GM21360 (cell line): ENCODE measurements at regions not wholly inside any gene's neighbourhood (a gene's known extent, or its start where the extent isn't known, plus 50 kb on each side); places are given as distances from the start of the nearest gene placed in this dataset.
"Not testable (repeated sequence)": the region's sequence is repeated elsewhere in the genome, so short reads cannot be mapped to it uniquely, and the experiment has no call there.

ENCODE experiments used
- ATAC-seq: cut with Tn5 transposase; IDR thresholded peaks from one replicate; pipeline ENCODE4 v1.9.1; 2021; ENCODE audit warnings: mild to moderate bottlenecking, moderate library complexity; ENCODE audit not compliant: unreplicated experiment

DNA sequence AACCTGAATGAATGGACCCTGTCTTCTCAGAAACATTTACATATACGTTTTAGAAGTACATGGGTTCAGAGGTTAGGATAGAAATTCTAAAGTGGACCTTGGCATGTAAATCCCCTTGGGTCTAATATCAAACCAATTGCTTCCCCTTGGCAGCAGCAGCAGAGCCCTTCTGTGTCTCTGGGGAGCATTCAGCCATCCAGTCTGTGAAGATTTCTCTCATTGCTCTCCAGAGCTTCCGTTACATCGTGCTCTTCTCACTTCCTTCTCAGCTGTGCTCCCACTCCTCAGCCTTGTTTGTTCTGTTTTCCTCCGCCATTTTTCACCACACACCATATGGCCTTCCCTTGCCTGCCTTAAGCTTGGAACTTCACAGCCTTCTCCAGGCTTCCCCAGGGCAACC, 61.5 kb upstream of the ATP1B1 start:
- ATAC-seq, result peak; percentile 43

- no peak for ATAC-seq
These were observed 59.8 kb upstream of the ATP1B1 start for GRCh38 chr1:169046671-169047070.

DNA sequence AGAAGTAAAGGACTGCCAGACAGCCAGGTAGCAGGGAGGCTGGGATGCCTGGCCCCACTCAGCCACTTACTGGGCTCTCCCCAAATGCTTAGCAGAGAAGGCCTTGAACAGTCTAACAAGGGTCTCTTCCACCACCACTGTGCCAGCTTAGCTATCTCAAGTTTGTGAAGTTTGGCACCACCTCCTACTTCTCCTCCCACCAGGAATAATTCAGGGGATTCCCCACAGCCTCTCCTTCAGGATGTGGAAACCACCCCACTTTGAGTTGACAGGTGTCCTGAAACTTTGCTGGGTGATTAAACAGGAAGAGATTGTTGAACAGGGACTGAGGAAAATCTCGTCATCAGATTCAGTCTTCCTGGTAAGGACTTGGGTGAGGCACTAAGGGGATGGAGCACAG, 59.4 kb upstream of the ATP1B1 start:
- ATAC-seq, result no peak

DNA sequence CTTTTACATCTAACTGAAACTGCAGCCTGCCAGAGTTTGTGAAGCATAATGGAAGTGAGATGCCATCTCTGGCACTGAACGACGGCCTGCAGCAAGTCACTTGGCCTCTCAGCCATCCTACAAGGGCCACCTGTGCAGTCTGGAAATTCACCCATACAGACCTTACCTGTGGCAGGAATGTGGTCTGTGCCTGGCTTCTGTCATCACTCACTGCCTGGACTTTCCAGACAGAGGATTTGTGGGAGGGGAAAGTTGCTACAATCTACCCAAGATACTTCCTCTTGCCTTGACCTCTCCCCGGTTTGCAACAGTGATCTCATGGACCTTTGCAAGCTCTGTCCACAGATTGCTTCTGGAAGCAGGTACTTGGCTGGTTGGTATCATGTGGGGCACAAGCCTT, 58.4 kb upstream of the ATP1B1 start:
- ATAC-seq, result no peak

GRCh38 chr1:169049258-169049938, 57.1 kb upstream of the ATP1B1 start:
- no peak for ATAC-seq

GRCh38 chr1:169051171-169051570, 55.3 kb upstream of the ATP1B1 start:
- ATAC-seq, result no peak

DNA sequence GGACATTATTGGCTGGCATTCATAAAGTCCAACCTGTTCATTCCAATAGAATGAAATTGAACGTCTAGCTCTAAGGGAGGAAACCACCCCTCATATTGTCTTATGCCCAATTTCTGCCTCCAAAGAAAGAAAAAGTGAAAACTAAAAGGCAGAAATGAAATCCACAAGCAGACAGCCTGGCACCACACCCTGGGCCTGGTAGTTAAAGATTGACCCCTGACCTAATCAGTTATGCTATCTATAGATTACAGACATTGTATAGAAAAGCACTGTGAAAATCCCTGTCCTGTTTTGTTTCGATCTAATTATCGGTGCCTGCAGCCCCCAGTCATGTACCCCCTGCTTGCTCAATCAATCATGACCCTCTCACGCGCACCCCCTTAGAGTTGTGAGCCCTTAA, 54.3 kb upstream of the ATP1B1 start:
- ATAC-seq, result not testable (repeated sequence)

DNA sequence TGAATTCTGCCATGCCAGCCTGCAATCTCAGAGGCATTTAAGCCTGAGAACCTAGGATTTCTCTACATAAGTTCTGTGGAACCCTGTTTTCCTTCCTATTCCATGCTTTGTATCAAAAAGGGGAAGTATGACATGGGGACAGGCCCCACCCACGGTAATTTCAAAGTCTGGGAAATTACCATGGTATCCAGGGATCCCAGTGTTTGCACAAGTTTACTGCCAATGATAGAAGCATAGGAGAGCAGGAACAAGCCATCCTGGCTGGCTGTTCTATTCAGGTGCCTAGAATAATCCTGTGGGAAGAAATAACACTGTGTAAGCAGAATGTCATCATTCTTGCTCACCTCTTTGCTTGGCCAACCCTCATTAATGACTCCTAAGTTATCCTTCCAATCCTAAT, 53.8 kb upstream of the ATP1B1 start:
- ATAC-seq, result no peak

- no peak for ATAC-seq
These were observed 53.3 kb upstream of the ATP1B1 start for GRCh38 chr1:169053196-169053595.
